GM18907 (cell line): ENCODE measurements at regions not wholly inside any gene's neighbourhood (a gene's known extent, or its start where the extent isn't known, plus 50 kb on each side); places are given as distances from the start of the nearest gene placed in this dataset.
"Not testable (repeated sequence)": the region's sequence is repeated elsewhere in the genome, so short reads cannot be mapped to it uniquely, and the experiment has no call there.

Source experiments
- ATAC-seq: cut with Tn5 transposase; IDR thresholded peaks from one replicate; pipeline ENCODE4 v1.9.1; 2021; ENCODE audit warnings: mild to moderate bottlenecking, moderate library complexity; ENCODE audit not compliant: unreplicated experiment

DNA sequence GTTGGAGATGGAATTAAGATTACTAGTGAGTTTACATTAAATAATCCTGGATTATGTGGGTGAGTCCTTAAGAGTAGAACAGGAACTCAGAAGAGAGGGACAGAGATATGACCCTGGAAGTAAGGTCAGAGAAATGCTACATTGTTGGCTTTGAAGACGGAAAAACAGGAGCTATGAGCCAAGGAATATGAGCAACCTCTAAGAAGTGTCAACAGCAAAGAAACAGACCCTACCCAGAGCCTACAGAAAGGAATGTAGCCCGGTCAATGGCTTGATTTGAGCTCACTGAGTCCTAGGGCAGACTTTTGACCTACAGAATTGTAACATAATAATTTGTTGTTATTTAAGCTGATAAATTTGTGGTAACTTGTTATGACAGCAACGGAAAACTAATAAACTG lies 304.9 kb downstream of the IPMK start:
- ATAC-seq: no peak

- no peak for ATAC-seq
Measured at GRCh38 chr10:57961487-57961886, 306.2 kb downstream of the IPMK start.

DNA sequence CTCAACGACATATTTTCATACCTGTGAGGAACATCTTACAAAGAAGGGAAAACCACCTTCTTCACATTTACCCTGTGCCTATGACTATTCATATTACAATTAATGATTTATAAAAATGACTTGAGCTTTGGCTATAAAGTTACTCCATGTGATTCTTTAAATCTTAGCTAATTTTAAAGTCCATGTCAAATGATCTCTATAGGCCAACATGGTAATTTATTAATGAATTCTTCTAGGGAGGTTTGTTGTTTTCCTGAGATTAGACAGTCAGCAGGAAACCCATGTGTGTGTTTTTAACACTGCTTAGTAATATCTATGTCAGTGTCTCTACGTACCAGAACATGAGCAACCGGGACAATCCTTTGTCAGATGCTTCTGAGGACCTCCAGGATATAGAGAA lies 307.3 kb downstream of the IPMK start:
- ATAC-seq: no peak

- no peak for ATAC-seq
Measured at GRCh38 chr10:57959318-57960006, 308.2 kb downstream of the IPMK start.

- no peak for ATAC-seq
Measured at GRCh38 chr10:57955076-57955475, 312.6 kb downstream of the IPMK start.

DNA sequence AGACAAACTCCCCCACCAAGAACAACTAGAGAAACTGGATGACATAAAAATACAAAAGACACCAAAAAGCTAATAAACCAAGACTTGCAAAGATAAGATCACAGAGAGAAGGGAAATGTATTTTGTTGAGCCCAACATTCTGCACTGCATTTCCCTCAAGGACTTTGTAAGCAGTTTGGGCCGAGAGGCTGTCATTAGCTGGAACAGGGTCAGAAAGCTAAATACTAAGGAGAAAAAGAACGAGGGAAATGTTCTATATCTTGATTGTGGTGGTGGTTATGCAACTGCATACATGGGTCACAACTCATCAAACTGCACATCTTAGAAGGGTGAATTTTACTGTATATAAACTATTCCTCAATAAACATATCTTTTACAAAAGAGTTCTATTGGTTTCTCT lies 315.0 kb downstream of the IPMK start:
- no peak for ATAC-seq

DNA sequence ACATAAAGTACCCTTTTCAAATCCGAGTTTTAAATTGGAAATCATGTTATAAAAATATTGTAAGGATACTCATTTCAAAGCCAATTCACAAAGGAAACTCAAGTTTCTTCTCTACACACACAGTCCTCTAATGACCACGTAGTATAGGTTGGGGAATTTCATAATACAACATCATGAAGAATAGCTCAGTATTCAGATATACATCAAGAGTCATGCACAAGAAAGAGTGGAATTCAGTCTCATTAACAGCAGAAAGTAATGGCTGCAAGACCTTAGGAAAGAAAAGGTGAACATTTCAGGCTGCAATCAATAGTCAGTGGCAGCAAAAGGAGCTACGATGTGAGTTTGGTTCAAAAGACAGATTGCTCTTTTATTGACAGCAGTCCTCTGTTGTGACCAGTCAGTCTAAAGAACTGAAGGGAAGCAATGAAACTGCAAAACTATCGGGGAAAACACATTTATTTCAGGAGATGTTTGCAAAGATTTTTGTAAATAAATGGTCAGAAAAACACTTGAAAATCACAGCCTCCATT lies 317.2 kb downstream of the IPMK start:
- no peak for ATAC-seq

- no peak for ATAC-seq
Measured at GRCh38 chr10:57948796-57949195, 318.9 kb downstream of the IPMK start.

GRCh38 chr10:57946833-57947232 lies 320.9 kb downstream of the IPMK start:
- ATAC-seq: no peak

DNA sequence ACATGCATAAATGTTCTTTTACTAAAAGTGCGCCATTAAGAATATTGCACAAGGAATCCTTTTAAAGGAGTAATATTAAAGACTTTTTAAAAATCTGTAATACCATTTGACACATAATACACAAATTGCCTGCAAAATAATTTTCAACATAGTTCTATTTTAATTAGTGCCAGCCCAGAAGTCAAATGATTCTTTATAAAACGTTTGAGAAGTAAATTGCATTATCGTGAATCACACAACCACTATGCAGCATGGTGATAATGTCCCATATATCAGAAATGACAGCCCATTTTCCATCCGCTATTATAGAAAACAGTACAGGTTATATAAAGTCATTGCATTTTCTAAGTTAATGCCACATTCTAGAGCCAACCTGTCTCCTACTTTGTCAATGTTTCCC lies 324.0 kb downstream of the IPMK start:
- ATAC-seq: no peak

DNA sequence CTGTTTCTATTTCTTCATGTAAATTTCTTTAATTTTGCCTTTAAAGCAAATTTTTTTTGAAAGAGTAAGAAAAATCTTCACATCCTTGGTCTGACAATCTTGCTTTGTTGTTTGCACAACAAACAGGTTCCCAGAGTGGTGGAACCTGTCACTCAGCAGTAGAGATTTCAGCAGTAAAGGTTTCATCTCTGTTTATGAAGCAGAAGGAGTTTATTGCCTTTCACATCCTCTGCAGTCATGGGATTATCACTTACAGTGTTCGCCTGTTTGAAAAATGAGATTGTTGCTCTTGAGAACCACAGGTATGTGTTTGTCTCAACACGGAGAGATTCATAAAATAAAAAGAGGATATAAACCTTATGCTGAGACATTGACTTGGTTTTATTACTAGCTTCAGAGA lies 342.6 kb downstream of the IPMK start:
- ATAC-seq: no peak

GRCh38 chr10:57921140-57921539 lies 346.6 kb downstream of the IPMK start:
- ATAC-seq: no peak

- no peak for ATAC-seq
Measured at GRCh38 chr10:57919864-57920263, 347.8 kb downstream of the IPMK start.

- no peak for ATAC-seq
Measured at GRCh38 chr10:57917019-57917418, 350.7 kb downstream of the IPMK start.

DNA sequence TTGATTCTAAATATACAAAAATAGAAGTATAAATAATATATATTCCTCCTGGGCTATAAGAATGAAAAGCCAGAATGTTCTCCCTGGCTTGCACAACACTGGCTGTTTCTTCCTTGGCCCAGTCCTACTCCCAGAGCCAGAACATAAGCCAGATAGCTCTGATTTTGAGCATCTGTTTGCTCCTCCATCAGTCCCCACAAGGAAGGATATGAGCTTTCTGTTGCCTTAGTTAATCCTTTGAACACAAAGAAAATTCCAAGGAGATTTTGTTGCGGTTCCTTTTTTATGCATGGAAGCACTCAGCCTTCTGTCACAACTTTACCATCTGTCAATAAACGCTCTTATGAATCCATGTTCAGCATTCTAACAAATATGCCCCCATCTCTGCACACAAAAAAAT lies 361.8 kb downstream of the IPMK start:
- ATAC-seq: no peak

- no peak for ATAC-seq
Measured at GRCh38 chr10:57905010-57905409, 362.7 kb downstream of the IPMK start.

DNA sequence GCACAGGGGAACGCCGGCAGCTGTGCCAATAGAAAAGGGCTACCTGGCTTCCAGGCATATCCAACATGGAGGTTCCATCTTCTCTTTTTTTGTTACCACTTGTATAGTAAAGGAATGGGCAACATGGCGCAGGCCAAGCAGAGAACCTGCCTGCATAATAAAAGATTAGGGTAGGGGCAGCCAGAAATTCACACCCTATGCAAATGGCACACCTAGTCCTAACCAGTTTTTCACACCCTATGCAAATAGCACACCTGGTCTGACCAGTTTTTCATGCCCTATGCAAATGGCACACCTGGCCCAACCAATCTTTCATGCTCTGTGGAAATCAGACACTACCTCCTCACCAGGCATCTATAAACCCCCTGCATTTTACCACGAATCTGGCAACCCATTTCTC lies 369.5 kb downstream of the IPMK start:
- no peak for ATAC-seq

- no peak for ATAC-seq
Measured at GRCh38 chr10:57897611-57898010, 370.1 kb downstream of the IPMK start.

DNA sequence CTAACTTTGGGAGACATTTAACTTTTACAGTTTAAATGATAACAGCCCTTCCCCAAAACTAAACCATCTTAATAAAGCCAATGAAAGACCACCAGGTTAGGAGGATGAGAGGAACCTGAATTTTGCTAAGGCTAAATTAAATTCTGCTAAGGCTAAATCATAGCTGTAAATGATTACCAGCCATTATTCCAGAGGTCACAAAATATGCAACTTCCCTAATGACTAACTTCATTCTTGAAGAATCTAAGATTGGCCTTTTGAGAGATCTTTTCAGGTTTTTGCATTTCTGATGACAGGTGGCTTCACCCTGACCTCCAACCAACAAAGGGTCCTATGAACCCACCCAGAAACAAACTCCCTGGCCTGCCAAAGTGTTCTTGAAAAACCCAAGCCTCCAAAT lies 373.3 kb downstream of the IPMK start:
- no peak for ATAC-seq

GRCh38 chr10:57891201-57892006 lies 376.3 kb downstream of the IPMK start:
- ATAC-seq: no peak

GRCh38 chr10:57890691-57891090 lies 377.0 kb downstream of the IPMK start:
- ATAC-seq: no peak

GRCh38 chr10:57885618-57885968 lies 382.1 kb downstream of the IPMK start:
- not testable (repeated sequence) for ATAC-seq
